ENCODE measurements at regions not wholly inside any gene's neighbourhood (a gene's known extent, or its start where the extent isn't known, plus 50 kb on each side); places are given as distances from the start of the nearest gene placed in this dataset.

DNA sequence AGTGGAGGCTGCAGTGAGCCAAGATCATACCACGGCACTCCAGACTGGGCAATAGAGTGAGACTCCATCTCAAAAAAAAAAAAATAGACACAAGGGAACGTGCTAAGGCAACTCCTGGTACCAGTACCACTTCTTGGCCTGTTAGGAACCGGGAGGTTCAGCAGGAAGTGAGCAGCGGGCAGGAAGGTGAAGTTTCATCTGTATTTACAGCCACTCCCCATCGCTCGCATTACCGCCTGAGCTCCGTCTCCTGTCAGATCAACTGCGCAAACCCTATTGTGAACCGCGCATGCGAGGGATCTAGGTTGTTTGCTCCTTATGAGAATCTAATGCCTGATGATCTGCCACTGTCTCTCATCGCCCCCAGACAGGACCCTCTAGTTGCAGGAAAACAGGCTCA, 69.9 kb upstream of the FOXK1 start:
- no peak for DNase-seq (ENCODE audit: low read depth)

DNA sequence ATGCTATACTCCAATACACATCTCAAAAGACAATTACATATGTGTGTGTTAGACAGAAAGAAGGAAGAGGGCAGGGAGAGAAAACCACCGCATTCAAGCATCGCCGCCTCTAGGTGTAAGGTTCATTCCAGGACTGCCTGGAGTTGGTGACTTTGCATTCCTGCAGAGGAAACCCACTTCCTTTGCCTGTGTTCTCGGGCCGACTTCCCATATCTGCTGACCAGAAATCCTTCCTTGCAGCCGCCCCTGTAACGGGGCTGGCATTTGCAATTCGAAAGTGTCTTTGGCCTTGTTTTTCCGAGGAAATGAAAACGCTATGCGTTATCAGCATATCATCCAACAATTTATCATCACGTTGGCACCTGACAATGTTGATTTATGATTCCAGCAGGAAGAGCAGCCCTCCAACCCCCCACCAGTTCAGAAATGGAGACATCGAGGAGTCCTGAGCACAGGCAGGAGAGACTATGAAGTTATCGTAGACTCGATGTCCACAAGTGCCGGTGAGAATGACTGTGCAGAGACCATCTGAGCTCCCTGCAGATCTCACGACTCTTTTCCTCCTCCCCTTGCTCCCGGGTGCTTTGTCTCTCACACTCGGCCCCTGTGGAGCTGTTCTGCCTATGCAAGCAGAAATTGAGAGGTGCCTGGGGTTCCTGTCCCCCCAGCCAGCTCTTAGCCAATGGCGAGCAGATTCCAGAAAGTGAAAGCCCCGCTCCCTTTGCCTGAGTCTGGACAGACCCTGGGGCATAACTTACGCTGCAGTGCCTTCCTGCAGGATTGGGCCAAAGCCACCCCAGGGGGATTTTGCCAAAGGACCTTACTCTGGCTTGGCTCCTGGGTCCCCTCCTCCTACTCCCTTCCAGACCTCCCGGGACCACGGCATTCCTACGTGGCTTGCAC, 68.9 kb upstream of the FOXK1 start:
- peak overlapping the region; percentile 42 for H3K4me3 ChIP-seq (ENCODE audit: low read length)
- peak; percentile 65 for DNase-seq (ENCODE audit: low read depth)
- TF ChIP-seq, protein P1, sequence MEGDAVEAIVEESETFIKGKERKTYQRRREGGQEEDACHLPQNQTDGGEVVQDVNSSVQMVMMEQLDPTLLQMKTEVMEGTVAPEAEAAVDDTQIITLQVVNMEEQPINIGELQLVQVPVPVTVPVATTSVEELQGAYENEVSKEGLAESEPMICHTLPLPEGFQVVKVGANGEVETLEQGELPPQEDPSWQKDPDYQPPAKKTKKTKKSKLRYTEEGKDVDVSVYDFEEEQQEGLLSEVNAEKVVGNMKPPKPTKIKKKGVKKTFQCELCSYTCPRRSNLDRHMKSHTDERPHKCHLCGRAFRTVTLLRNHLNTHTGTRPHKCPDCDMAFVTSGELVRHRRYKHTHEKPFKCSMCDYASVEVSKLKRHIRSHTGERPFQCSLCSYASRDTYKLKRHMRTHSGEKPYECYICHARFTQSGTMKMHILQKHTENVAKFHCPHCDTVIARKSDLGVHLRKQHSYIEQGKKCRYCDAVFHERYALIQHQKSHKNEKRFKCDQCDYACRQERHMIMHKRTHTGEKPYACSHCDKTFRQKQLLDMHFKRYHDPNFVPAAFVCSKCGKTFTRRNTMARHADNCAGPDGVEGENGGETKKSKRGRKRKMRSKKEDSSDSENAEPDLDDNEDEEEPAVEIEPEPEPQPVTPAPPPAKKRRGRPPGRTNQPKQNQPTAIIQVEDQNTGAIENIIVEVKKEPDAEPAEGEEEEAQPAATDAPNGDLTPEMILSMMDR (conservative IDR thresholded peaks at IDR 0.05; ENCODE audit: low read length) = no peak

More for the DNA sequence above, 69.9 kb upstream of the FOXK1 start:
- no peak overlapping the region for H3K4me3 ChIP-seq (ENCODE audit: low read length)
- TF ChIP-seq, protein P1 (conservative IDR thresholded peaks at IDR 0.05; ENCODE audit: low read length) = no peak

DNA sequence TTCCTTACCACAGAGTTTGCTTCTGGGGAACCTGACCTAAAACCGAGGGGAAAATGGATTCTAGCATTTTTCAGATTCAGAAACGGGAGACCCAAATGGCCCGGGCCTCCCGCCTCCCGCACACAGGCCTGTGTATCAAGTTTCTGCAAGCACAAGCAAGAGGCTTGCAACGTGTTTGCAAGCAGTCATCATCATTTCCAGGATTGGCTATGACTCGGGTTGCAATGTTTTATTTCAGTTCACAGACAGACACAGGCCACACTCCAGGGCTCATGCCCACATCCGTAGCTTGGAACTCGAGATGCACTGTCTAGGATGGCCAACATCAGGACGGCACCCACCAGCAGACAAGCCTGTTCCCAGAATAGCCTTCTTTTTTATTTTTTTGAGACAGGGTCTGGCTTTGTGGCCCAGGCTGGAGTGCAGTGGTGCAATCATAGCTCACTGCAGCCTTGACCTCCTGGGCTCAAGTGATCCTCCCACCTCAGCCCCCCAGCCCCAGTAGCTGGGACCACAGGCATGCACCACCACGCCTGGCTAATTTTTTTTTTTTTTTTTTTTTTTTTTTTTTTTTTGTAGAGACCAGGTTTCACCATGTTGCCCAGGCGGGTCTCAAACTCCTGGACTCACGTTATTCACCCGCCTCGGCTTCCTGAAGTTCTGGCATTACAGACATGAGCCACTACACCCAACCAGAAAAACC, 68.1 kb upstream of the FOXK1 start:
- TF ChIP-seq, protein P1 (conservative IDR thresholded peaks at IDR 0.05; ENCODE audit: low read length) = no peak
- DNase-seq (ENCODE audit: low read depth) = peak; percentile 86
- H3K4me3 ChIP-seq (ENCODE audit: low read length) = peak overlapping the region; percentile 42

DNA sequence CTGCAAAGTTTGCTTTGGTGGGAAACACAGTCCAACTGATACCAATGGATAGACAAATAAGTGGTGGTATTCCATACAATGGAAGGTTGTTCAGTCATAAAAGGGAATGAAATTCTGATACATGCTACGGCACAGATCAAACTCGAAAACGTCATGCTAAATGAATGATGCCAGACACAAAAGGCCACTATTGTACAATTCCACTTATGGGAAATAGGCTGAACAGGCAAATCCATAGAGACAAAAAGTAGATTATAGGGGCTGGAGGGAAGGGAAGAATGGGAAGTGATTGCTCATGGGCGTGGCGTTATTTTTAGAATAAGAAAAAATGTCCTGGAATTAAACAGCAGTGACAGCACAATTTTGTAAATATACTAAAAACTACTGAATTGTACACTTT, 66.0 kb upstream of the FOXK1 start:
- DNase-seq (ENCODE audit: low read depth) = no peak
- TF ChIP-seq, protein P1 (conservative IDR thresholded peaks at IDR 0.05; ENCODE audit: low read length) = no peak
- H3K4me3 ChIP-seq (ENCODE audit: low read length) = no peak overlapping the region

DNA sequence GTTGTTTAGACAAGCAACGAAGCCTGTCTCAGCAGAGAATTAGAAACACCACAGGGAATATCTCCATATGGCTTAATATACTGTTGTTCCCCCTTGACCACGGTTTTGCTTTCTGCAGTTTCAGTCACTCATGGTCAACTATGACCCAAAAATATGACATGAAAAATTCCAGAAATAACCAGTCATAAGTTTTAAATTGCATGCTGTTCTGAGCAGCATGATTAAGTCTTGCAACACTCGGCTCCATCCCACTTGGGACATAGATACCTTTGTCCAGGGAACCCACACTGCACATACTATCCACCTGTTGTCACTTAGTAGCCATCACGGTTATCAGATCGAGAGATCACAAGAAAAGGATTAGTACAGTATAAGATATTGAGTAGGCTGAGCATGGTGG, 60.7 kb upstream of the FOXK1 start:
- H3K4me3 ChIP-seq (ENCODE audit: low read length) = no peak overlapping the region
- peak; percentile 28 for DNase-seq (ENCODE audit: low read depth)
- TF ChIP-seq, protein P1 (conservative IDR thresholded peaks at IDR 0.05; ENCODE audit: low read length) = no peak

DNA sequence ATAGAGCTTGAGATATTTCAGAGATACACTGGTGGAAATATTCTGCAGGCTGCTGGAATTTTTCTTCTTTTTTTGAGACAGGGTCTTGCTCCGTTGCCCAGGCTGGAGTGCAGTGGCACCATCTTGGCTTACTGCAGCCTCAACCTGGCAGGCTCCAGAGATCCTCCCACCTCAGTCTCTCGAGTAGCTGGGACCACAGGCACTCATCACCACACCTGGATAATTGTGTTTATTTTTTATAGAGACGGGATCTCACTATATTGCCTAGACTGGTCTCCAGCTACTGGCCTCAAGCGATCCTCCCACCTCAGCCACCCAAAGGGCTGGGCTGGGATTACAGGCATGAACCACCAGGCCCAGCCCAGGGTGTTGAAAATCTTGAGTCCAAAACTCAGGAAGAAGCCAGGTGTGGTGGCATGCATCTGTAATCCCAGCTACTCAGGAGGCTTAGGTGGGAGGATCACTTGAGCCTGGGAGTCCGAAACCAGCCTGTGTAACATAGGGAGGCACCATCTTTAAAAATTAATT, 55.7 kb upstream of the FOXK1 start:
- DNase-seq (ENCODE audit: low read depth) = no peak
- no peak overlapping the region for H3K4me3 ChIP-seq (ENCODE audit: low read length)
- TF ChIP-seq, protein P1 (conservative IDR thresholded peaks at IDR 0.05; ENCODE audit: low read length) = no peak
